Left renal cortex interstitium (tissue), 4 donors: ENCODE measurements at regions not wholly inside any gene's neighbourhood (a gene's known extent, or its start where the extent isn't known, plus 50 kb on each side); places are given as distances from the start of the nearest gene placed in this dataset.
"Not testable (repeated sequence)": the region's sequence is repeated elsewhere in the genome, so short reads cannot be mapped to it uniquely, and the experiment has no call there.

Experiments used
- DNase-seq, 4 donors: peaks; one replicate each; pipeline ENCODE4 v3.0.0-alpha.2; 2013; ENCODE audit warnings: low read depth in 4 of 4, low spot score in 2 of 4, missing footprints in 1 of 4

- no peak for DNase-seq
These were observed 74.6 kb downstream of the TRIM42 start for GRCh38 chr3:140752499-140752898.

GRCh38 chr3:140753865-140754754 lies 76.2 kb downstream of the TRIM42 start:
- DNase-seq = no peak

- DNase-seq = no peak
These were observed 77.1 kb downstream of the TRIM42 start for GRCh38 chr3:140754936-140755335.

- no peak for DNase-seq
These were observed 78.6 kb downstream of the TRIM42 start for GRCh38 chr3:140756240-140757016.

GRCh38 chr3:140758791-140759444 lies 81.1 kb downstream of the TRIM42 start:
- no peak for DNase-seq

- no peak for DNase-seq
These were observed 82.6 kb downstream of the TRIM42 start for GRCh38 chr3:140760324-140761075.

GRCh38 chr3:140761076-140761639 lies 83.3 kb downstream of the TRIM42 start:
- DNase-seq = no peak

GRCh38 chr3:140762746-140763145 lies 84.9 kb downstream of the TRIM42 start:
- no peak for DNase-seq

- DNase-seq = no peak
These were observed 85.7 kb downstream of the TRIM42 start for GRCh38 chr3:140763532-140763931.

GRCh38 chr3:140765246-140765645 lies 87.4 kb downstream of the TRIM42 start:
- no peak for DNase-seq

- DNase-seq = no peak
These were observed 88.6 kb downstream of the TRIM42 start for GRCh38 chr3:140766465-140766864.

GRCh38 chr3:140767566-140767965 lies 89.7 kb downstream of the TRIM42 start:
- DNase-seq = no peak

- DNase-seq = no peak
These were observed 91.1 kb downstream of the TRIM42 start for GRCh38 chr3:140768941-140769340.

GRCh38 chr3:140769951-140770350 lies 92.1 kb downstream of the TRIM42 start:
- DNase-seq = no peak

GRCh38 chr3:140770977-140771667 lies 93.3 kb downstream of the TRIM42 start:
- no peak for DNase-seq

- no peak for DNase-seq
These were observed 99.9 kb downstream of the TRIM42 start for GRCh38 chr3:140777631-140778233.

GRCh38 chr3:140791368-140791767 lies 113.5 kb downstream of the TRIM42 start:
- no peak for DNase-seq

- no peak for DNase-seq
These were observed 116.6 kb downstream of the TRIM42 start for GRCh38 chr3:140794507-140794906.

GRCh38 chr3:140802898-140803297 lies 125.0 kb downstream of the TRIM42 start:
- not testable (repeated sequence) for DNase-seq
